H9 (cell line): ENCODE measurements at regions not wholly inside any gene's neighbourhood (a gene's known extent, or its start where the extent isn't known, plus 50 kb on each side); places are given as distances from the start of the nearest gene placed in this dataset.

Experiments used
- DNase-seq: peaks from one replicate; pipeline ENCODE4 v3.0.0-alpha.2; 2017
- H2AFZ ChIP-seq: one replicate; pipeline ENCODE4 v1.6.1; 2013; ENCODE audit warnings: mild to moderate bottlenecking, low read length, control low read depth, moderate library complexity
- H2AK5ac ChIP-seq: 2 replicates; pipeline ENCODE4 v1.6.1; 2013; ENCODE audit warnings: low read length, control low read depth, mixed read lengths; ENCODE audit not compliant: insufficient read length
- H2BK120ac ChIP-seq: one replicate; pipeline ENCODE4 v1.6.1; 2013; ENCODE audit warnings: low read depth, mild to moderate bottlenecking, low read length, control low read depth, inconsistent platforms; ENCODE audit not compliant: poor library complexity, severe bottlenecking
- H2BK12ac ChIP-seq: 2 replicates; pipeline ENCODE4 v1.6.1; 2013; ENCODE audit warnings: low read length, control low read depth, mixed read lengths, low read depth; ENCODE audit not compliant: insufficient read length
- H2BK15ac ChIP-seq: 2 replicates; pipeline ENCODE4 v1.6.1; 2013; ENCODE audit warnings: low read depth, low read length, control low read depth
- H2BK20ac ChIP-seq: one replicate; pipeline ENCODE4 v1.6.1; 2013; ENCODE audit warnings: low read depth, mild to moderate bottlenecking, low read length, control low read depth, inconsistent platforms; ENCODE audit not compliant: poor library complexity, severe bottlenecking
- H2BK5ac ChIP-seq: 2 replicates; pipeline ENCODE4 v1.6.1; 2013; ENCODE audit warnings: low read length, control low read depth, mixed read lengths; ENCODE audit not compliant: insufficient read length
- H3K14ac ChIP-seq: 2 replicates; pipeline ENCODE4 v1.6.1; 2013; ENCODE audit warnings: low read length, control low read depth; ENCODE audit not compliant: insufficient read depth
- H3K18ac ChIP-seq: 2 replicates; pipeline ENCODE4 v1.6.1; 2013; ENCODE audit warnings: low read depth, mild to moderate bottlenecking, mixed read lengths, low read length, control low read depth; ENCODE audit not compliant: insufficient read length
- H3K23ac ChIP-seq: 2 replicates; pipeline ENCODE4 v1.6.1; 2013; ENCODE audit warnings: low read length, control low read depth, mixed read lengths, low read depth; ENCODE audit not compliant: insufficient read length
- H3K23me2 ChIP-seq: 2 replicates; pipeline ENCODE4 v1.6.1; 2013; ENCODE audit warnings: low read depth, mild to moderate bottlenecking, mixed read lengths, low read length, control low read depth; ENCODE audit not compliant: insufficient read length, poor library complexity, severe bottlenecking
- H3K27ac ChIP-seq: 2 replicates; pipeline ENCODE4 v1.5.1; 2013; ENCODE audit warnings: low read length, control low read depth, mixed read lengths, low read depth; ENCODE audit not compliant: insufficient read length
- H3K27me3 ChIP-seq: 2 replicates; pipeline ENCODE4 v1.6.1; 2013; ENCODE audit warnings: low read length, control low read depth, inconsistent platforms; ENCODE audit not compliant: insufficient read depth
- H3K4ac ChIP-seq: 2 replicates; pipeline ENCODE4 v1.6.1; 2013; ENCODE audit warnings: low read depth, mild to moderate bottlenecking, control low read depth, inconsistent platforms, low read length, moderate library complexity
- H3K4me1 ChIP-seq: 2 replicates; pipeline ENCODE4 v1.6.1; 2013; ENCODE audit warnings: low read length, control low read depth, inconsistent platforms; ENCODE audit not compliant: insufficient read depth
- H3K4me2 ChIP-seq: 2 replicates; pipeline ENCODE4 v1.6.1; 2013; ENCODE audit warnings: low read length, control low read depth, mixed read lengths; ENCODE audit not compliant: insufficient read length, insufficient read depth
- H3K56ac ChIP-seq: 2 replicates; pipeline ENCODE4 v1.6.1; 2013; ENCODE audit warnings: low read depth, mild to moderate bottlenecking, mixed read lengths, low read length, control low read depth; ENCODE audit not compliant: insufficient read length
- H3K79me1 ChIP-seq: 2 replicates; pipeline ENCODE4 v1.6.1; 2013; ENCODE audit warnings: low read depth, mild to moderate bottlenecking, moderate library complexity, low read length, control low read depth, inconsistent platforms; ENCODE audit not compliant: insufficient read depth, poor library complexity, severe bottlenecking
- H3K79me2 ChIP-seq: 2 replicates; pipeline ENCODE4 v1.6.1; 2013; ENCODE audit warnings: low read length, control low read depth, inconsistent platforms; ENCODE audit not compliant: insufficient read depth
- H3K9ac ChIP-seq: 2 replicates; pipeline ENCODE4 v1.6.1; 2013; ENCODE audit warnings: low read length, control low read depth, mixed read lengths; ENCODE audit not compliant: insufficient read length; ENCODE audit errors: extremely low read depth
- H3K9me3 ChIP-seq: one replicate; pipeline ENCODE4 v1.6.1; 2013; ENCODE audit warnings: low read depth, low read length, inconsistent platforms; ENCODE audit not compliant: control insufficient read depth
- H3T11ph ChIP-seq: one replicate; pipeline ENCODE4 v1.6.1; 2013; ENCODE audit warnings: mild to moderate bottlenecking, low read length, control low read depth, inconsistent platforms
- H4K20me1 ChIP-seq: one replicate; pipeline ENCODE4 v1.6.1; 2013; ENCODE audit not compliant: control insufficient read depth, insufficient read length, insufficient read depth
- H4K5ac ChIP-seq: 2 replicates; pipeline ENCODE4 v1.6.1; 2013; ENCODE audit warnings: low read depth, mild to moderate bottlenecking, mixed read lengths, low read length, control low read depth; ENCODE audit not compliant: insufficient read length
- H4K8ac ChIP-seq: replicated peaks from 2 replicates; pipeline ENCODE4 v1.6.1; 2013; ENCODE audit warnings: low read length, control low read depth, mixed read lengths, low read depth; ENCODE audit not compliant: insufficient read length
- H4K91ac ChIP-seq: 2 replicates; pipeline ENCODE4 v1.6.1; 2013; ENCODE audit warnings: low read depth, mild to moderate bottlenecking, moderate library complexity, mixed read lengths, low read length, control low read depth; ENCODE audit not compliant: insufficient read length
- H3K27ac Mint-ChIP-seq, 3 experiments: 2 replicates in 2 of 3; 3 replicates in 1 of 3; pipeline ENCODE4 v1.8.0; 2020 to 2021; ENCODE audit warnings: mixed read lengths in 3 of 3, mild to moderate bottlenecking in 1 of 3, moderate library complexity in 1 of 3
- H3K27me3 Mint-ChIP-seq: 2 replicates; pipeline ENCODE4 v1.8.0; 2021; ENCODE audit warnings: low read depth, mild to moderate bottlenecking, moderate library complexity, mixed read lengths
- H3K36me3 Mint-ChIP-seq, 3 experiments: 2 replicates in 2 of 3; 3 replicates in 1 of 3; pipeline ENCODE4 v1.8.0; 2020 to 2021; ENCODE audit warnings: low read depth in 3 of 3, mixed read lengths in 3 of 3; ENCODE audit not compliant: insufficient read depth in 1 of 3
- H3K4me1 Mint-ChIP-seq, 2 experiments: 2 replicates each; pipeline ENCODE4 v1.8.0; 2020; ENCODE audit warnings: mixed read lengths in 2 of 2
- H3K4me3 Mint-ChIP-seq, 2 experiments: 2 replicates in 1 of 2; 3 replicates in 1 of 2; pipeline ENCODE4 v1.8.0; 2020 to 2021; ENCODE audit warnings: mild to moderate bottlenecking in 2 of 2, mixed read lengths in 2 of 2, moderate library complexity in 1 of 2
- H3K9me3 Mint-ChIP-seq, 2 experiments: 2 replicates in 1 of 2; 3 replicates in 1 of 2; pipeline ENCODE4 v1.8.0; 2020; ENCODE audit warnings: mild to moderate bottlenecking in 2 of 2, mixed read lengths in 2 of 2, moderate library complexity in 1 of 2
- CTCF ChIP-seq: fragments of 200-600 bp; sonication (generic); conservative IDR thresholded peaks from 3 replicates; pipeline ENCODE4 v1.8.0; 2021; ENCODE audit warnings: antibody characterized with exemption, mild to moderate bottlenecking
- WGBS: extraction: QIAGEN DNeasy Blood & Tissue Kit; methylation state at CpG from one replicate; pipeline ENCODE4 v1.1.7; 2013; ENCODE audit warnings: missing lambda C conversion rate, low lambda C conversion rate, mixed read lengths; ENCODE audit not compliant: insufficient read length; ENCODE audit errors: extremely low coverage; 5-methylcytosine and 5-hydroxymethylcytosine counted together

GRCh38 chr7:89507034-89507433 is 647.2 kb upstream of the STEAP1 start:
- no peaks in the 10 kb centered on the region for H3K4me1 ChIP-seq
- Mint-ChIP-seq H3K36me3 (no peaks in the 10 kb centered on the region; a peak in 1 of 7 replicates), H3K27ac (no peak overlapping the region), H3K27me3 (no peaks in the 10 kb centered on the region), H3K4me1 (no peaks in the 10 kb centered on the region), H3K4me3 (no peak overlapping the region), H3K9me3 (peaks cover 0 to 1% of the 10 kb centered on the region in 2 experiments; a peak in 1 of 5 replicates)
- no peak for DNase-seq
- no peak overlapping the region for H3K27ac ChIP-seq
- TF ChIP-seq CTCF = no peak
- no peak overlapping the region for H4K5ac ChIP-seq
- no peak overlapping the region for H3K23ac ChIP-seq
- H3K23me2 ChIP-seq = no peaks in the 10 kb centered on the region
- no peak overlapping the region for H2BK120ac ChIP-seq
- WGBS = no CpG with 5 or more reads among the region's 3 CpGs
- no peak overlapping the region for H2BK5ac ChIP-seq
- H3K4me2 ChIP-seq = no peak overlapping the region
- H2AFZ ChIP-seq = no peak overlapping the region
- no peak overlapping the region for H3K14ac ChIP-seq
- H2BK20ac ChIP-seq = no peak overlapping the region
- H2AK5ac ChIP-seq = no peak overlapping the region
- H3K79me1 ChIP-seq = no peaks in the 10 kb centered on the region
- no peaks in the 10 kb centered on the region for H3K9me3 ChIP-seq
- H4K8ac ChIP-seq = no peak overlapping the region
- no peak overlapping the region for H3T11ph ChIP-seq
- H3K27me3 ChIP-seq = no peaks in the 10 kb centered on the region
- no peak overlapping the region for H3K9ac ChIP-seq
- no peak overlapping the region for H2BK12ac ChIP-seq
- H3K56ac ChIP-seq = no peak overlapping the region
- no peaks in the 10 kb centered on the region for H3K79me2 ChIP-seq
- no peaks in the 10 kb centered on the region for H4K20me1 ChIP-seq
- H3K18ac ChIP-seq = no peak overlapping the region
- no peak overlapping the region for H3K4ac ChIP-seq
- no peak overlapping the region for H4K91ac ChIP-seq
- H2BK15ac ChIP-seq = no peak overlapping the region
